ENCODE measurements at regions not wholly inside any gene's neighbourhood (a gene's known extent, or its start where the extent isn't known, plus 50 kb on each side); places are given as distances from the start of the nearest gene placed in this dataset.

DNA sequence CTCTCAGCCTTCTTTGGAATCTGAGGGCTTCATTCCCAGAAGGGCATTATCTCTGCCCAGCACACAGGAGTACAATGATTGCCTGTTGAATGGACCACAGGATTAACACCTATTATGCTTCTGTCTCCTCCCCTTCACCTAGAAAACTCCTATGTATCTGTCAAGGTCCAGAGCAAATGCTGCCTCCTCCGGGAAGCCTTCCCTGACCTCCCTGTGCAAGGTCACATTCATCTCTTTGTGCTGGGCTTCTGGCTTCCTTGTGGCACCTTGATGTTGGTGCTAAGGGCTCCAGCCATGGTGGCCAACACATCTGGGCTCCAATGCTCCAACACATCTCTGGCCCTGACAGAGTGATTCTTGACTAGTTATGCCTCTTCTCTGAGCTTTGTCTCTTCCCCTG, 49.9 kb upstream of the ATP2B2 start:
- DNase-seq, result no peak

DNA sequence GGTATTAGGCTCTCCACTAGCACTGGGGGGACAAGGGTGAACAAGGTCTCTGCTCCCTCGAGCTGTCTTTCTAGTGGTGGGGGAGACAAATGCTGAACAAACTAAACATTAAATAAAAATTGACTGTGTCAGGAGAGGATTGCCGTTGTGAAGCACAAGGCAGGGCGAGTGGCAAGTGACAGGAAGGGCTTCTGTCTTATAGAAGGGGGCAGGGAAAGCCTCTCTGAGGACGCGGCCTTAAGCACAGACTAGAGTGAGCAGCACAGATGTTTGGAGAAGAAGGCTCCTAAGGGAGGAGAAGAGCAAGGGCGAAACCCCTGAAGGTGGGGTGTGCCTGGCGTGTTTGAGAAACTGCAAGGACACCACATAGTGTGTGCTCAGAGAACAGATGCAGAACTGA, 50.9 kb upstream of the ATP2B2 start:
- DNase-seq, result no peak

DNA sequence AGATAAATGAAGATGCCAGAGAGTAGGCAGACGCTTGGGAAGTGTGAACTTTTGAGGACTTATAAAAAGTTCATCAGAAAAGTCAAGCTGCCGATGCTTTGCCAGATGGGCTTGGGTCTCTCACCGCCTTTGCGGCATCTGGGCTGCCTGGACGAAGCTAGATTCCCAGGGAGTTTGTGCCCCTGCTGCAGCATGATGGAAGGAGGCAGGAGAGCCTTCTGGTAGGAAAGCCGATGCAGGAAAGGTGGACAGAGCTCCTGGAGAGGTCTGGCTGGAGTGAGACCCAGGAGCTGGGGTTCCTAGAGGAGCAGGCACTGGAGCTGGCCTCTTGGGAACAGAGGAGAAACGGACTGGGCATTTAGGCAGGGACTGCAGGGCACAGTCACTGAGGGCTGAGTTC, 51.9 kb upstream of the ATP2B2 start:
- DNase-seq, result no peak

DNA sequence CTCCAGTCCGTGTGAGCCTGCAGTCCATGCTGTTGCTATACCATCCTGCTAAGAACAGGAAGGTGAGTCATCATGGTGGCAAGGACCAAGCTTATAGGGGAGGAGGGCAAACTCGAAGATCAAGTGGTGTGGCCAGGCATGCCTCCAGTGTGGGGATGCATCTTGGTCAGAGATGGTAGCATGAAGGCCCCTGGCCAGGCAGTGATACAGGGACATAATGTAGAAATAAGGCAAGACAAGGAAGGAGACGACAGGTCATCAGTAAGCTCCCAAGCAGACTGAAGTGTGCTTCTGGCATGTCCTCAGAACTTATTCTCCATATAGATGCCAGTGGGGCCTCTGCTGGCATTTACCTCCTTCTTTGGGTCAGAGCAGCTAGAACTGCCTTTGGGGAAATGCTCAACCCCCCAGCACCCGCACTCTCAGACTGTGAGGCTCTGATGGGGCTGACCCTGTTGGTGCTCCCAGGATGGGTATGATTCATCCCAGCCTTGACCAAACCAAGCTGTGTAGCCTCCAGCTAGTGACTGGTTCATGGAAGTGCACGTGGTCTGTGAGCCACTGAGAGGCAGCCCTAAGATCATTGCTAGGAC, 52.5 kb upstream of the ATP2B2 start:
- DNase-seq, result no peak

DNA sequence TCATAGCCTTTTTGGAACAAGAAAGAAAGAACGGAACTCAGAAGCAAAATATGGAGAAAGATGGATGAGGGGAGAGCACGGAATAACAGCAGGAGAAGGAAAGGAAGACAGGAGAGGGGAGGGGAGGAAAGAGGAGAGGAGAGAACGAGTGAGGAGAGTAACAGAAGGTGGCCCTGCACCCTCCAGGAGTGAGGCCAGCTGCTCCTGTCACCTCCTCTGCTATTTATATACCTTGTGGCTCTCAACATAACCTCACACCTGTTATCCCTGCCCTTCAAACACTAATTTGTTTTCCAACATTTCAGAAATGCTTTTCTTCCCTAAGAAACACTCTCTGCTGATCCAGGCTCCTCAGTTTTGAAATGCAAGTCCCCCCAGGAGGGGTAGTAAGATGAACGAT, 53.4 kb upstream of the ATP2B2 start:
- DNase-seq, result no peak

DNA sequence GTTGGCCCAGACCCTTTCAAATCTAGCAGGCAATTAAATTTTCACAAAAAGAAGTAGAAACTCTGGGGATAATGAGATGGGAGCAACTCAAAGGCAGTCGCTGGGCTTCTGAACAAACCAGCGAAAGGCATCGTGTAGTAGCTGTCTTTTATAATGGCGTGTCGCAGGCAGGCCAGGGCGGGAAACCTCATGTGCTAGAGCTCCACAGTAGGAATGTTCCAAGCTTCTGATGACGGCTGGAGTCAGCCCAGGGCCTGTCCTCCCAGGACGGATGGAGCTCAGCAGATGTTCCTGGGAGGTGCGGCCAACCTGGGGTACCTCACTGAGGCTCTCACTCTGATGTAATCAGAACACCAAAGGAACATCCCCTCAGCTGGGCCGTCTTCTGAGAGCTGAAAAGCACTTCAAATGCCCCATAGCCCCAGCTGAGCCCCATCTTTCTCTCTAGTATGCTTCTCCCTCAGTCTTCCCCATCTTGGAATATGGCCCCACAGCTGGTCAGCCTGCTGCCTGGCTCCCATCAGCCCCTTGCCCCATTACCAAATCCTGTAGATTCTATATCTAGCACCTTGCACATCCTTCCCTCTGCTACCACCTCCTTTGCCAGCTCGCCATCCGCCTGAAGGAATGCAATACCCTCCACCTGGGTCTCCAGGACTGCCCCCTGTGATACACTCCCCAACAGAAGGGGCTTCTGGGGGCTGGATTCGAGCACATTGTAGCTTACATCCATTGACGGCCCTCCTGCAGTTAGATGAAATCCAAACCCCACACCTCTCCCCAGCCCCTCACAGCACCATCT, 54.9 kb upstream of the ATP2B2 start:
- no peak for DNase-seq

DNA sequence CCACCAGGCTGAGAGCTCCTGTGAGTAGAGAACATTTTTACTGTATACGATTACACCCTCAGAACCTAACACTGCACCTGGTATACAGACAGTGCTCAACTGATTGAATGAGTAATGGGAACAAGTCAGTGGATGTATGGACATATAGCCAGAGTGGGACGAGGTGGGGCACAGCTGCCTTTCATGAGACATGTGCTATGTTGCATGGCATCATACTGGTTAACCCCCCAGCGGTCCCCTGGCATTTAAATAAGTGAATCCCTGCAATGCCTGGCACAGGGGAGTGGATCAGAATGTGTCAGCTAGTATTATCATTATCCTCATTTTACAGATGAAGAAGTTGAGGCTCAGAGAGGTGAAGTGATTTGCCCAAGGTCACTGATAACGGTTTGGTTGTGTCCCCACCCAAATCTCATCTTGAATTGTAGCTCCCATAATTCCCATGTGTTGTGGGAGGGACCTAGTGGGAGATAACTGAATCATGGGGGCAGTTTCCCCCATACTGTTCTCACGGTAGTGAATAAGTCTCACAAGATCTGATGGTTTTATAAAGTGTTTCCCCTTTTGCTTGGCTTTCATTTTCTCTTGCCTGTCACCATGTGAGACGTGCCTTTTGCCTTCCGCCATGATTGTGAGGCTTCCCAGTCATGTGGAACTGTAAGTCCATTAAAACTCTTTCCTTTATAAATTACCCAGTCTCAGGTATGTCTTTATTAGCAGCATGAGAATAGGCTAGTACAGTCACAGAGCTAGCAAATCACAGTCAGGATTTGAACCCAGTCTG, 56.0 kb upstream of the ATP2B2 start:
- no peak for DNase-seq

DNA sequence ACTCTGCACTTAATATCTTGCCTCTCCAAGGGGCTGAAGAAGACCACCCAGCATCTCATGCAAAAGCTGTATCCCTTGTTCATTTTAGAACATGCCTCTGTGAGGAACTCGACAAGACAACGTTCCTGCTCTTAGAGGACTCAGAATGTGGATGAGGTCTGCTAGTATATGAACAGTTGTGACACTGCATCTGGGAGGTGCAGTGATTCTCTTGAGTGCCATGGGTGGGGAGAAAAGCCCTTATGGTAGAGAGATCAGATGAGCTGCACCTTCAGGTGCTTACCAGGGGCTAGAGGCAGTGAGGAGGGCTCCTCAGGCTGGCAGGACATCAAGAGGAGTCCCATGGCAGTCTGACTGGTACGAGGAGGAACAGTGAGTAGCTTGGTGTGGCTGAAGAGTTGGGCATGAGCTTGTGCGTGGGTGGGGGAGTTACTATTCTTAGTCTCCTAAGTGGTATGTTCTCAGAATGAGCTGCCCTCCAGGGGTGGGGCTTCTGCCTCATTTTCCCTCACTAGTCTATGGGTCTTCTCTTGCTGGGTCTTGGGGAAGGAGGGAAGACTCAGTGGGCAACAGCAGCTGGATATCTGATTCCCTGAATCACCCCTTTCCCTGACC, 56.7 kb upstream of the ATP2B2 start:
- no peak for DNase-seq

DNA sequence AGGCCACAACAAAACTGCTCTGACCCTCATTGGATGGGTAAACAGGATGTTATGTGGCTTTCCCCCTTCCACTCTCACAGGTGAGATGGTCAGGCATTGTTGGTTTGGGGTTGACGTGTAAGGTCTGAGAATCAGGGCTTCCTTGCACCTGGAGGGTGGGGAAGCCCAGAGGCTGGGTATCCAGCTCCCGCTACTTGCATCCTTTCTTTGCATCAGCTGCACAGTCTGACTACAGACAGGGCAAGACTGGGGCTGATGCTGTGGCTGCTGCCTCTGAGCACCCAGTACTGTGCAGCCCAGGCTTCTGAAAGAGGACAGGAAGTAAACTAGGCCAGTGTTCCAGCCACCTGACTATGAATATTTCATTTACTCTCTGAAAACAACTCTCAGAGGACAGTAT, 58.0 kb upstream of the ATP2B2 start:
- no peak for DNase-seq

DNA sequence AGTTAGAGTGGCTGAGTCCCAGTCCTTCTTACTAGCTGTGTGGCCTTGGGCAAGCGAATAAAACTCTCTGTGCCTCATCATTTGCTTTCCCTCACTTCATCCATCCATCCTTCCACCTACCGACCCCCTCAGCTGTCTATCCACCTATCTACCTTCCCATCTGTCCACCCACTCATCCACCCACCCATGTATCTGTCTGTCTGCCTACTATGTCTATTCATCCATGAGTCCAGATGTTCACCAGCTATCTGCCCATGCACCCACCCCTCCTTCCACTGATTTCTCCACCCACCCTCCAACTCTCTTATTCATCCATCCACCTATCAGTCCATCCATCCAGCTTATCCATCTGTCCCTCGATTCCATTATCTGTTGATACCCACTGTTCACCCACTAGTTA, 60.4 kb upstream of the ATP2B2 start:
- DNase-seq, result no peak

DNA sequence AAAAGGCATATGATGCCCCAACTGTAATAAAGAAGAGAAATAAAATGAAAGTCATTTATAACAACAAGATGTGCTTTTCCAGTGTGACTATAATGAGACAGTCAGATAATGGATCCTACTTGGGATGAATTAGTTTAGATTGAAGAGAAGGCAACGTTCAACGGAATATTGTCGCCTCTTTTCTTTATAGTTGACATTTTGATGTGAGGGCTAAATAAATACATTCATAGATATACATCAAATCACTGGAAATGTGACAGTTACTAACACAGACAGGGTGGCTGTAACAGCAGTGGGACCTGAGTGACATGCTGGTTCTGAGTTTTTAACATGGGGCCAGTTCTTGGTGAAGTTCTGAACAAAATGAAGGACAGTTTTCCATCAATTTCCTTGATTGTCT, 61.1 kb upstream of the ATP2B2 start:
- DNase-seq, result no peak

DNA sequence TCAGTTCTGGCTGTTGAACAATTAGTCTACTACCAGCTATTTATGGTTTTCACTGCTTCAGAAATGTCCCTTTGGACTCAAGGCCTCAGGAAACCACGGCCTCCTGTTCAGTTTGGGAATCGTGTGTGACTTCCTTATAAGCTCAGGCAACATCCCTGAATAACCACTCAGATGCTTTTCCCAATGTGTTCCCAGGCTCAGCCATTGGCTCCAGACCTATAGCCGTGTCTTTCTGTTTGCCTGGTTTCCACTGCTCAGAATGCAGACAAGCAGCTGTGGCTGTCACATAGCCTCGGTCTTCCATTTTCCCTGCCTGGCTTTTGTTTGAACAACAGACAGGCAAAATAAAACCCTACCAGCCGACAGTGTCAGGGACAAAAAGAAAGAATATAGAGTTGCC, 63.2 kb upstream of the ATP2B2 start:
- no peak for DNase-seq

DNA sequence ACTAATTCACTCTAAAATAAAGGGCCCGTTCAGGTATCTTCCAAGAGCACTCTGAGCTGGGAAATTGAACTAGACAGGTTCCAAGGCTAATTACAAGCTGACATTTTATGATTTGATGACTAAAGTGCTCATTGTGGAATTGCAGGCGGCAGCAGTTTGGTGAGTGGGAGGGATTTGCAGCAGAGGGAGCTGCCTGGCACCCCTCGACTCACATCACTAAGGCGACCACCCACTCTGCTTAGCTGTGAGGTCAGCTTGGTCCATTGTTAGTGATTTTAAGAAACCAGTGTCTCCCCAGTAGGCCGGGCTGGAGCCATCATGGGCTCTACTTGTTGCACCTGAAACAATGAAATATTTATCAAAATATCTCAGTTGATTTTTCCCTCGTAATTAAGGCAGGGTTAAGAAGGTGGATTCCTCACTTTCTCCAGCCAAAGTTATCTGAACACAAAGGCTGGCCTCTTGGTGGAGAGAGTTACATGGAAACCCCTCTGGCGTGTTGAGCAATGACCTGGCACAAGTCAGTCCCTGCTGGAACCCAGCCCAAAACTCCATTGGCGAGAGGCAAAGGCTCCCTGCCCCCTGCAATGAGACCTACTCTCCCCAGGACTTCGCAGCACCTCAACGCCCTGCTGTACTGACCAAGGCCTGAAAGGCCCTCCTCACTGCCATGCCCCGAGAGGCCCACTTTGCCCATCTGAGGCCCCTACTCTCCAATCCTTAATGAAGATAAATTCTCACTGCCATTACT, 65.0 kb upstream of the ATP2B2 start:
- DNase-seq, result peak; percentile 33

DNA sequence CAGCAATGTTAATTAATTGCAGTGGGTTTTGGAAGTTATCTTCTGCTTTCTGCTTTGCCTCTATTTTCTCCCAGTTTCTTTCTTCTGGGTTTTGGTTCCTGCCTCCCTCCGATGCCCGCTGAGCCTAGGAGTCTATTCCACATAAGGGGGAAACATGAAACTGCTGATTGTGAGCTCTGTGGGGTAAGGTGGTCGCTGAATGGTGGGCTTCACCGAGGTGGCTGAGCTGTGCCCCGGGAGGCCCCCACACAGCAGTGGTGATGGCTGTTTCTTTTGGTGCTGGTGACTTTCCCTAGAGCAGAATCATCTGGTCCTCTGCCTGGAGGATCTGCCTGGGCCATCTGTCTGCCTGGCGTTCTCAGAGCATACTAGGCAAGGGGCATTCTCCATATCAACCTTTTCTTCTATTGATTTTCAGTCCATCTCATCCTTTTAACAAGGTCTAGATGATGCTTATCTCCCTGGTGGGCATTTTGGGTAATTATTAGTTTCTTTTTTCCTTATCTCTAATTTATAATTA, 68.8 kb upstream of the ATP2B2 start:
- DNase-seq, result no peak

DNA sequence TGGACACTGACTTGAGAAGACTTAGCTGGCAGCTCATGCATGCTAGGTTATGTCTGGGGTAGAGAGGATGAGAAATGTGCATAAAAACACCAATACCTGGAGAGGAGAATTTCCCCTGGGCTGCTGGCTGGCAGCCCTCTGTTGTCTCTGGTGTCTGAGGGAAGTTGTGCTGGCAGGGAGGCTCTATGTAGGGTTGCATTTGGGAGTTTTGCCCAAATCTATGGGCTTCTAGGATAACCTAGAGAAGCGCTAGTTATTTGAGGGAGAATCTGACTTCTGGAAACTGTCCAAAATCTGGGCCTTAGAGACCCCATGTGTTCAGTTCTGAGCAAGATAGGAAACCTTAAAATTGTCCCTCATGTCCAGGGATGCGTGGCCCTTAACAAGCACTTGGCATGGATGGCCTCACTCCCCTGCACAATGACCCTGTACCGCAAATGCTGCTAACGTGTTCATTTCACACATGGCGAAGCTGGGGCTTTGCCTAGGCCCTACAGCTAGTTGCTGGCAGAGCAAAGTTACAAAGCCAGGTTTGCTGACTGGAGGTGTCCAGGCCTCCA, 70.3 kb upstream of the ATP2B2 start:
- no peak for DNase-seq

DNA sequence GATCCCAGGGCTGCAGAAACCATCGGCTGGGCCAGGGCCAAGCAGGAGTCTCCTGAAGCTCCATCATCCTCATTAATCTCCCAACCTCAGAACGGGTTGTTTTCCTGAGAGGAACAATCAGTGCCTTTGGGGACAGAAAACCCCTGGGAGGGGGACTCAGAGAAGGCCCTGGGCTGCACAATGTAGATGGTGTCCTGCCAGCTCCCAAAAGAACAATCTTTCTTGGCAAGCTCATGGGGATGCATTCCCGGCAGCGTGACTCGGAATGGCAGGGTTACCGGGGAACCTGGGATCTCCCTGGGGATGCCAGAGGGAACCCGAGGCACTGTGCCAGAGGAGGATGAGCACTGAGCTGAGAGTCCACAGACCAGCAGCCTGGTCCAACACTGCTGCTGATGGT, 72.1 kb upstream of the ATP2B2 start:
- no peak for DNase-seq

DNA sequence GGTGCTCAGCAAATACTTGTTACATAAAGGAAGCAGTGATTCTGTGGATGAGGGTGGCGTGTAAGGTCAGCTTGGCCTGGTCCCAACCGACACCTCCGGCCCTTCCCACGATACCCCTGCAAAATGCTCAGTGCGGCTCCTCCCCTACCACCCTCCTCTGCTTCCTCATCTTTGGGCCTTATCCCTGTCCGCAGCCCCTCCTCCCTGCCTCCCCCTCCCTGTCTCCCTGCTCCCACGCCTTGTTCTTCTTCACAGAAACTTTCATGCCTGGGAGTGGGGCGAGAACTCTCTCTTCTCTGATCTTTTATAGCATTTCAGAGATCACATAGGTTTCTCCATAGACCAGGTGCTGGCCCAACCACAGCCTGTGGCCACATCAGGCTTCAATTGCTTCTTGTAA, 75.0 kb upstream of the ATP2B2 start:
- no peak for DNase-seq

DNA sequence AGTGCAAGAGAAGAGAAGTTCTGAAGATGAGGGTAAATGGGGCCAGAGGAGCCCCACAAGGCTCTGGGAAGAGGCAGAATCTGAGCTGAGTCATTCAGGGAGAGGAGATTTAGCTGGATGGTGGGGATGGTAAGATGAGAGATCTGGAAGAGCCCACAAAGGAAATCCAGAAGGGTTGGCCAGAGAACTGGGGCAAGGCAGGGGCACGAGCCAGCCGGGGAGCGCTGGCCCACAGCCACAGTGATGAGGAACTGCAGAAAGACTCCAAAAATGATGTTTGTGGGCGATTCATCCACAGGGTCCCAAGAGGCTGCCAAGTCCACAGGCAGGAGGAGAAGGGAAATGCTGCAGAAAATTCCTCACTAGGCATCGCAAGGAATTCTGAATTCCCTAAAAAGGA, 75.9 kb upstream of the ATP2B2 start:
- no peak for DNase-seq

DNA sequence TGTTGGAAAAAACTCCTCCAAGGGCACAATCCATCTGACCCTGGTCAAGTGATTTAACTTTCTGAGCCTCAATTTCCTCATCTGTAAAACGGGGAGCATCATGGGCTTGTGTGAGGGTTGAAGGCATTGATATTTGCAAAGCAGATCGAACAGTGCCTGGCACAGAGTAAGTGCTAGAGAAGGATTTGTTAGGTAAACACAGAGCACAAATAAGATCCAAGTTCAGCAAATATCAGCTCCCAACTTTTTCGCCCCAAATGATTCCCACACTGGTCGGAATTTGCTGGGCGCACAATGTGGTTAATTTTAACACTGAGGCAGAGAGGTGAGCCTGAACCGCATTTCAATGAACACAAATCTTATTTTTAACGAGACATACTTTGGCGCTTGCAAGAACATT, 76.3 kb upstream of the ATP2B2 start:
- DNase-seq, result no peak

DNA sequence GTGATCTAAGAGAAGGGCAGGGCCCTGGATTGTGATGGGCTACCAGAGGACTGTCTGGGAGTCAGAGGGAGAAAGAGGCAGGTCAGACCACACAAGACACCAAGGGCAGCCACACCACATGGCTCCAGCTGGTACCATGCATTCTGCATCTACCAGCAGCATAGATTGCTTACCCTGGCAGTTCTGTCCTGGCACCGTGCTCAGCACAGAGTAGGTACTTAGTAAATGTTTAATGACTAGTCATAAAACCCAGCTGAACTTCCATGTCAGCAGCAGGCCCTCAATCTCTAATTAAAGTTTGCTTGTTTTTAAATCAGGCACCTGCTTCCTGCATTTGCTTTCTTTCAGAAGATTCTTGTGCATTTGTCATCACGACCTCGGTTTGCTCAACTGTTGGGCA, 77.3 kb upstream of the ATP2B2 start:
- DNase-seq, result no peak

DNA sequence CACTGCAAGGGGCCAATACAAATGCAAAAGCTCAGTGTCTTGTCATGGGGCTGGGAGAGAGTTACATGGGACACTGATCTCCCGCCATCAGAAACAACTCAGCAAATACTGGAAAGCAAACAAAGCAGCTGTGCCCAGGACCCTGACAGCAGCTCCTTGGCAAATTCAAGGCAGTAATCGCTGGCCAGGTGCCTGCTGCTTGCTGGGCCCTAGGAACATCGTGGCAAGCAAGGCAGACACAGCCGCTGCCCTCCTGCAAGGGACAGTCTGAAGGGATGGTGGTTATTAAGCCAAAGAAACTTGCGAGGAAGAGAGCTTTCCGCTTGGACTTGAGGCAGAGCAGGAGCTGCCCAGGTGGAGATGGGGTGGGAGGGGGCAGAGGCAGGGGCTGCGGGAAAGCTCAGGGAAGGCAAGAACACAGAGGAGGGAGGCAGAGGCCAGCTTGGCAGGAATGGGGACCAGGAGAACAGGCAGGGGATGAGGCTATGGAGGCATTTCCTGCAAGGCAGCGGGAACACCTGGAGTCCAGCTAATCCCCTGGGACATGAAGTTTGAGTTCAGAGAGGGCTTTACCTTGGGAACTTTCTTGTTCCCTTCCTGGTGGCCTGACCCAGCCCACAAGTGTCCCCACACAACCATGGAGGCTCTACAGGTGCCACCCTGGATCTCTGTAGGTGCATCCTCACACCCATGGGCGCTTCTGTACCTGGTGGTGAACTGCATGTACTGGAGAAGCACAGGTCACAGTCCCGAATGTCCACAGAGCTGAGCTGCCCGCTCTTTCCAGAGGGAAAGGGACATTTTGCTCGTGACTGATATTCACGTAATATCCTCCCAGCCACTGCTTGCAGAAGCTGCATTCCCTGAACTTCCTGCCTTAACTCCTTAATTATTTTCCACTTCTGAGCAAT, 78.7 kb upstream of the ATP2B2 start:
- no peak for DNase-seq

All from NCI-H1092 treated with DMSO at 0.1 percent for 48 hours (cell line).